ENCODE measurements at regions not wholly inside any gene's neighbourhood (a gene's known extent, or its start where the extent isn't known, plus 50 kb on each side); places are given as distances from the start of the nearest gene placed in this dataset.

- no peak for TF ChIP-seq ZZZ3 (CRISPR knock-in tag; IDR thresholded peaks at IDR 0.05; ENCODE audit: borderline replicate concordance)
- TF ChIP-seq KDM2A (CRISPR knock-in tag; IDR thresholded peaks at IDR 0.05; ENCODE audit: borderline replicate concordance, low read depth), result no peak
- no peak for TF ChIP-seq ZSCAN31 (CRISPR knock-in tag; IDR thresholded peaks at IDR 0.05; ENCODE audit: low read depth)
- no peak for TF ChIP-seq ZNF839 (CRISPR knock-in tag; IDR thresholded peaks at IDR 0.05; ENCODE audit: borderline replicate concordance)
- no peak for TF ChIP-seq KDM1A (CRISPR knock-in tag; IDR thresholded peaks at IDR 0.05)
Observed at GRCh38 chr3:26353097-26353496, 269.5 kb upstream of the LRRC3B start (continued).

DNA sequence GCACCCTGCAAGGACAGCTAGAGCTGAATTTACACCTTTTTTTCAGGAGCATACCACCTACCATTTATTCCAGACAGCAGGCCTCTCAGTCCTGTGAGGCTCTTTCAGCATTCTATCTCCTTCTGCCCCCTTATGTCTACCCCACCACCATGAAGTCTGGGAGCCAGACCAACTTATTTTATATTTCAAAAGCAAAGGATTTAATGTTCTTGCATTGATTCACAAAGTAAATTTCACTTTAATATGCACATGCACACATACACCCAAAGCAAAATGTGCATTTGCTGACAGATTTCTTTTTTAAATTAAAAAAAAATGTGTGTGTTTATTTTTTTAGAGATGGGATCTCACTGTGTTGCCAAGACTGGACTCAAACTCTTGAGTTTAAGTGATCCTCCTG, 264.2 kb upstream of the LRRC3B start:
- no peaks in the 10 kb centered on the region for H4K20me1 ChIP-seq (ENCODE audit: insufficient read depth, low read length)
- DNase-seq (ENCODE audit: low spot score) (no peak), ATAC-seq (no peak), FAIRE-seq (no peak)
- in situ Hi-C loops (cut with HindIII; ENCODE audit: extremely low pct_ligation_motif_present, low pct_unique_long_range_greater_than_20kb), result no loop called here
- H3K79me2 ChIP-seq (ENCODE audit: insufficient read depth, low read length), result no peaks in the 10 kb centered on the region
- intact Hi-C loops (cut with micrococcal nuclease; ENCODE audit: unreplicated experiment), result no loop called here
- no peak overlapping the region for H3K4me2 ChIP-seq (ENCODE audit: low read depth, low read length)
- no peaks in the 10 kb centered on the region for H3K36me3 ChIP-seq (replicated peaks in 1 of 2; ENCODE audit: control insufficient read depth in 1 of 2, insufficient read depth in 2 of 2, low read length in 2 of 2)
- H3K27me3 ChIP-seq (ENCODE audit: control insufficient read depth in 1 of 2, insufficient read depth in 2 of 2, low read length in 2 of 2), result no peaks in the 10 kb centered on the region
- no peak for TF ChIP-seq KIAA2018 (CRISPR knock-in tag; IDR thresholded peaks at IDR 0.05; ENCODE audit: borderline replicate concordance)
- TF ChIP-seq ZNF263 (CRISPR knock-in tag; IDR thresholded peaks at IDR 0.05), result no peak
- TF ChIP-seq ZNF577 (CRISPR knock-in tag; IDR thresholded peaks at IDR 0.05; ENCODE audit: borderline replicate concordance, low read depth), result no peak
- no peak for TF ChIP-seq MTF1 (CRISPR knock-in tag; IDR thresholded peaks at IDR 0.05)
- no peak for TF ChIP-seq TBX2 (CRISPR knock-in tag; IDR thresholded peaks at IDR 0.05; ENCODE audit: borderline replicate concordance)
- TF ChIP-seq REL (CRISPR knock-in tag; conservative IDR thresholded peaks at IDR 0.05), result no peak
- TF ChIP-seq SMC3 (IDR thresholded peaks at IDR 0.05; ENCODE audit: low read length), result no peak
- TF ChIP-seq ZNF101 (CRISPR knock-in tag; IDR thresholded peaks at IDR 0.05; ENCODE audit: borderline replicate concordance, low read depth), result no peak
- CTCF ChIA-PET (ENCODE audit: low intra/inter-chr PET ratio, low total read pairs), result no interaction called here
- no peaks in the 10 kb centered on the region for H3K4me1 ChIP-seq (ENCODE audit: insufficient read depth, low read length)
- no peak overlapping the region for H3K9ac ChIP-seq (ENCODE audit: insufficient read depth, low read depth, low read length)
- BruUV-seq (replicated peaks), result no TSS peak
- H3K9me3 ChIP-seq (ENCODE audit: low read length), result peaks cover 81% of the 10 kb centered on the region
- no peak overlapping the region for H3K27ac ChIP-seq (ENCODE audit: extremely low read length, insufficient read depth, low read length)
- H2AFZ ChIP-seq (ENCODE audit: low read length), result no peak overlapping the region
- POLR2A ChIA-PET, result no interaction called here
- H3K4me3 ChIP-seq (replicated peaks in 1 of 3; ENCODE audit: insufficient read depth in 1 of 3, low read depth in 2 of 3, low read length in 3 of 3), result no peak overlapping the region

All from HepG2 (cell line).